Thoracic aorta (tissue), 2 donors: ENCODE measurements at regions not wholly inside any gene's neighbourhood (a gene's known extent, or its start where the extent isn't known, plus 50 kb on each side); places are given as distances from the start of the nearest gene placed in this dataset.

ENCODE experiments used
- ATAC-seq: fragments of 150-250 bp; one replicate; pipeline ENCODE4 v1.8.0; 2017; ENCODE audit warnings: low read depth; ENCODE audit not compliant: insufficient number of reproducible peaks, low FRiP score
- DNase-seq: peaks from one replicate; pipeline ENCODE4 v3.0.0-alpha.2; 2020; ENCODE audit warnings: low spot score
- H3K27ac ChIP-seq, 2 donors: fragments of 200-600 bp; sonication (generic); 1 replicate in 1 of 2; 2 replicates in 1 of 2; pipeline ENCODE4 v1.5.1; 2016; ENCODE audit warnings: mild to moderate bottlenecking in 2 of 2, moderate library complexity in 2 of 2
- H3K27me3 ChIP-seq: fragments of 200-600 bp; sonication (generic); replicated peaks from 2 replicates; pipeline ENCODE4 v1.6.0; 2016; ENCODE audit warnings: mild to moderate bottlenecking; ENCODE audit not compliant: insufficient read depth
- H3K36me3 ChIP-seq: fragments of 200-600 bp; sonication (generic); one replicate; pipeline ENCODE4 v1.5.1; 2016
- H3K4me1 ChIP-seq, 2 donors: fragments of 200-600 bp; sonication (generic); 1 replicate in 1 of 2; 2 replicates in 1 of 2; pipeline versions ENCODE4 v1.5.1 to v1.6.0; 2016; ENCODE audit warnings: low read depth in 2 of 2, mild to moderate bottlenecking in 1 of 2; ENCODE audit not compliant: control insufficient read depth in 1 of 2
- H3K4me3 ChIP-seq: fragments of 200-600 bp; sonication (generic); 2 replicates; pipeline ENCODE4 v1.5.1; 2016; ENCODE audit warnings: mild to moderate bottlenecking
- H3K9me3 ChIP-seq: fragments of 200-600 bp; sonication (generic); 2 replicates; pipeline ENCODE4 v1.5.1; 2016
- TF ChIP-seq, protein P1 (sequence below): fragments of 200-600 bp; sonication (generic); IDR thresholded peaks from one replicate; pipeline ENCODE4 v1.5.1; 2019; ENCODE audit warnings: antibody characterized with exemption

DNA sequence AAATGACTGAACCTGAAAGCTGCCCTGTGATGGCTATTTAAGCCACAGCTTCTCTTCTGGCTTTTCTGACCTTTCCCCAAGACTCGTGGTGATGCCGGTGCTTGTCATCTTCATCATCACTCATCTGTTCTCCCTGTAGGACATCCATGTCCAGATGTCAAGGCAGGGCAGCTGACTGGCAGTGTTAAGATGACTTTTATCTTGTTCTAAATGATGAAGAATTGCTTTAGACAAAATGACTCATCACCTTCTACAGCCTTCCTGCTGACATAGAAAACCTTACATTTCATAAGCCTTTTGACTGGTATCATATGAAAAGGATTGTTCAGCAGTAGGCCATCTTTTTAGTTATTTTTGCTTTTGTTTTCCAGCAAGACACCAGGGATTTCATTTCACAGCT lies 67.0 kb upstream of the GPR149 start:
- Histone ChIP-seq H3K4me3 (no peak overlapping the region), H3K9me3 (no peaks in the 10 kb centered on the region), H3K36me3 (no peaks in the 10 kb centered on the region), H3K27me3 (no peaks in the 10 kb centered on the region), H3K4me1 (no peaks in the 10 kb centered on the region), H3K27ac (no peak overlapping the region)
- DNase-seq, result no peak
- TF ChIP-seq, protein P1, sequence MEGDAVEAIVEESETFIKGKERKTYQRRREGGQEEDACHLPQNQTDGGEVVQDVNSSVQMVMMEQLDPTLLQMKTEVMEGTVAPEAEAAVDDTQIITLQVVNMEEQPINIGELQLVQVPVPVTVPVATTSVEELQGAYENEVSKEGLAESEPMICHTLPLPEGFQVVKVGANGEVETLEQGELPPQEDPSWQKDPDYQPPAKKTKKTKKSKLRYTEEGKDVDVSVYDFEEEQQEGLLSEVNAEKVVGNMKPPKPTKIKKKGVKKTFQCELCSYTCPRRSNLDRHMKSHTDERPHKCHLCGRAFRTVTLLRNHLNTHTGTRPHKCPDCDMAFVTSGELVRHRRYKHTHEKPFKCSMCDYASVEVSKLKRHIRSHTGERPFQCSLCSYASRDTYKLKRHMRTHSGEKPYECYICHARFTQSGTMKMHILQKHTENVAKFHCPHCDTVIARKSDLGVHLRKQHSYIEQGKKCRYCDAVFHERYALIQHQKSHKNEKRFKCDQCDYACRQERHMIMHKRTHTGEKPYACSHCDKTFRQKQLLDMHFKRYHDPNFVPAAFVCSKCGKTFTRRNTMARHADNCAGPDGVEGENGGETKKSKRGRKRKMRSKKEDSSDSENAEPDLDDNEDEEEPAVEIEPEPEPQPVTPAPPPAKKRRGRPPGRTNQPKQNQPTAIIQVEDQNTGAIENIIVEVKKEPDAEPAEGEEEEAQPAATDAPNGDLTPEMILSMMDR, result no peak
- no peak for ATAC-seq

DNA sequence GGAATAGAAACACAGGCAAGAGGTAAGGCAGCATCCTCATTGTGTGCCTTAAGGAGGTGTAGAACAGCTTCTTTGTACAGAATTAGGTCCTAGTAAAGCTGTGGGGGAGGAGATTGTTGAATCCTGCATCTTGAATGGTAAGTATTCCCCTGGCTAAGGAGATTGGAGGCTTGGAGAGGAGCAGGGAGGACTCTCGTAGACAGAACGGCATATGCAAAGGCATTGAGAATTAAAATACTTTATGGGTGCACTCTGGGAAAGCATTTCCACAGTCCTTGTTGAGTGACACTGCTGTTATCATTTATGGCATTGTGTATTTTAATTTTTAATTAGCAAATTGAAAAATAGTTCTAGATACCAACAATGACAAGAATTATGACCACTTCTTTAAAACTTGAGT lies 66.5 kb upstream of the GPR149 start:
- TF ChIP-seq, protein P1, result no peak
- H3K27ac ChIP-seq, result no peak overlapping the region

DNA sequence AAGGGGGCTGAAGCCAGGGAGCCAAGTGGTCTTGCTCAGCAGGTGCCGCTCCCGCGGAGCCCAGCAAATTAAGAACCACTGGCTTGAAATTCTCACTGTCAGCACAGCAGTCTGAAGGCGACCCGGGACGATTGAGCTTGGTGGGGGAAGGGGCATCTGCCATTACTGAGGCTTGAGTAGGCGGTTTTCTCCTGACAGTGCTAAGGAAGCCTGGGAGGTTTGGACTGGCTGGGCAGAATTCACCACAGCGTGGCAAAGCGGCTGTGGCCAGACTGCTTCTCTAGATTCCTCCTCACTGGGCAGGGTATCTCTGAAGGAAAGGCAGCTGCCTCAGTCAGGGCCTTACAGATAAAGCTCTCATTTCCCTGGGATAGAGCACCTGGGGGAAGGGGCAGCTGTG lies 57.0 kb upstream of the GPR149 start:
- H3K4me3 ChIP-seq, result no peak overlapping the region
- DNase-seq (no peak), ATAC-seq (no peak)
- no peak overlapping the region for H3K27ac ChIP-seq
- H3K36me3 ChIP-seq, result no peaks in the 10 kb centered on the region
- no peaks in the 10 kb centered on the region for H3K4me1 ChIP-seq
- TF ChIP-seq, protein P1, result no peak
- no peaks in the 10 kb centered on the region for H3K9me3 ChIP-seq
- no peaks in the 10 kb centered on the region for H3K27me3 ChIP-seq

More for the DNA sequence above, 66.5 kb upstream of the GPR149 start:
- H3K27me3 ChIP-seq, result no peaks in the 10 kb centered on the region
- no peak overlapping the region for H3K4me3 ChIP-seq
- H3K36me3 ChIP-seq, result no peaks in the 10 kb centered on the region
- DNase-seq (no peak), ATAC-seq (no peak)
- H3K4me1 ChIP-seq, result no peaks in the 10 kb centered on the region
- H3K9me3 ChIP-seq, result no peaks in the 10 kb centered on the region

DNA sequence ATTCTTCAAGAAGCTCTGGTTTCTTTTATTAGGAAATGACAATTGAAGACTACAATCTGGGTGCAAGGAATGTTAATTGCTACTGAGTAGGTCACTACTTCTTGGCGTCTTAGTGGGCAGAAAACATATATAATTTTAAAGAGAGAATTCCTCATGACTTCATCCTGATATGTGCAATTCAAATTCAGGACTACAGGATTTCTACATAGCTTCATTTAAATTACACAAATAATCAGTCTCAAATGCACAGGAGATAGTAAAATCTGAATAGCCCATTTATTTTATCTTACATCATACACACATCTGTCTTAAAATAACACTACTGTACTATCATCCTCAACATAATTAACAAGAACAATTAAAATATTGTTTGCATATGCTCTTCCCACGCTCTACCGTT lies 52.5 kb upstream of the GPR149 start:
- TF ChIP-seq, protein P1, result no peak
- no peak for ATAC-seq
- H3K4me3 ChIP-seq, result no peak overlapping the region

DNA sequence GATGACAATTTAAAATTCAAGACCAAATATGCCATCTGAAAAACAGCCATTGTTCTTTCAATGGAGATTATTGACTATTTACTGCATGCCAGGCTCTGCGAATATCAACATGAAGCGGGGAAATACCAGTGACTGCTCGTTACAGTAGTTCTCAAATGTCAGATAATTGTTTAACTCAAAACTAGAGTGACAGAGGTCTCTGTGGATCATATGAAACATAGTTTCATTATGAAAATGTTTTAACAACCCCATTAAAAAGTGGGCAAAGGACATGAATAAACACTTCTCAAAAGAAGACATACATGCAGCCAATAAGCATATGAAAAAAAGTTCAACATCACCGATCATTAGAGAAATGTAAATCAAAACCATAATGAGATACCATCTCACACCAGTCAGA lies 50.0 kb upstream of the GPR149 start:
- DNase-seq, result no peak
- TF ChIP-seq, protein P1, result no peak
- no peaks in the 10 kb centered on the region for H3K27me3 ChIP-seq
- no peaks in the 10 kb centered on the region for H3K4me1 ChIP-seq
- no peak overlapping the region for H3K27ac ChIP-seq
- H3K36me3 ChIP-seq, result no peaks in the 10 kb centered on the region
- no peak overlapping the region for H3K4me3 ChIP-seq
- no peak for ATAC-seq
- no peaks in the 10 kb centered on the region for H3K9me3 ChIP-seq

More for the DNA sequence above, 52.5 kb upstream of the GPR149 start:
- no peak overlapping the region for H3K27ac ChIP-seq
- DNase-seq, result no peak
- H3K4me1 ChIP-seq, result no peaks in the 10 kb centered on the region
- no peaks in the 10 kb centered on the region for H3K36me3 ChIP-seq
- H3K9me3 ChIP-seq, result no peaks in the 10 kb centered on the region
- H3K27me3 ChIP-seq, result no peaks in the 10 kb centered on the region
